SK-N-MC (cell line): ENCODE measurements at regions not wholly inside any gene's neighbourhood (a gene's known extent, or its start where the extent isn't known, plus 50 kb on each side); places are given as distances from the start of the nearest gene placed in this dataset.

Source experiments
- EZH2 ChIP-seq: fragments of 200-600 bp; sonication (generic); IDR thresholded peaks from one replicate; pipeline ENCODE4 v1.6.1; 2017; ENCODE audit warnings: antibody characterized with exemption
- FOXP2 ChIP-seq: optimal IDR thresholded peaks from 2 replicates; pipeline ENCODE3; 2011; ENCODE audit warnings: mild to moderate bottlenecking, moderate library complexity; ENCODE audit not compliant: insufficient read depth; ENCODE audit errors: extremely low read length, control extremely low read depth
- POLR2AphosphoS5 ChIP-seq: IDR thresholded peaks from 2 replicates; pipeline ENCODE4 v1.6.1; 2012; ENCODE audit warnings: mild to moderate bottlenecking, low read depth, low read length, borderline replicate concordance

GRCh38 chr22:22059291-22060002 lies 76.9 kb upstream of the TOP3B start:
- TF ChIP-seq POLR2AphosphoS5 (no peak), EZH2 (no peak), FOXP2 (no peak)
